ENCODE measurements at regions not wholly inside any gene's neighbourhood (a gene's known extent, or its start where the extent isn't known, plus 50 kb on each side); places are given as distances from the start of the nearest gene placed in this dataset.
"Not testable (repeated sequence)": the region's sequence is repeated elsewhere in the genome, so short reads cannot be mapped to it uniquely, and the experiment has no call there.

DNA sequence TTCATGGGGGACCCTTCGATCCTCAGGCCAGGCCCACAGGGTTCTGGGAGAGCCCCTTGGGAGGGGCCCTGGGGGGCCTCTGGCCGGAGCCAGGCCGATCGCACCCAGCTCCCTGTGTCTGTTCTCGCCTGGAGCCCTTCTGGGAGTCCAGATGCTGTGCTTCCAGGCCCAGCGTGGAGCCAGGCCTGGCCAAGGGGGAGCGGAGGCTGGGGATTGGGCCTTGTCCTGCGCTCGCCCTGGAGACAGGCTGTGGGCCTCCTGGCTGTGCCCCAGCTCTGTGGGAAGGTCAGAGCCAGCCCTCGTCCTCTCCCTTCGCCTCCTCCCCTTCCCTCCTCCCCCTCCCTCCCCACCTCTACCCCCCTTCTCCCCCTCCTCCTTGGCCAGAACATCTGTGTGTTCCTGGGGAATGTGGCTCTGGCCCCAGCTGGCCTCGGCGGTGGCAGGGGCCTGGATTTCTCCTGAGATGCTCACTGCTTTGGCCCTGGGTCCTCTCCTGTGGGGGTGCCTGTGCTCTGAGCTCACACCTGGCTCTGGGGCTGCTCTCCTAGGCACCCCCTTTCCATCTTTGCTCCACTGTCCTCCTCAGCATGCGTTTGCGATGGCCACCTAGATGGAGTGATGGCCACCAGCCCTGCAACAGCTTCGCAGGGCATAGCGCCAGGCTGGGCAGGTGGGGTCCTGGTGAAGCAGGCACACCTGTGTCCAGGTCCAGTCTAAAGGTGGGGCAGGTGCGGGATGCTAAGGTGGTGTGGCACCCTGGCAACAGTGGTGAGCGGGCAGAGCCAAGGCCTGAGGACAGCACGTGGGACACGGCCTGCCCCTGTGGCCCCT, 90.6 kb upstream of the CIBAR2 start:
- H3K4me3 ChIP-seq (replicated peaks in 1 of 3): no peak overlapping the region
- H3K36me3 ChIP-seq: no peaks in the 10 kb centered on the region
- DNase-seq: peak; percentile 64 to 66
- no peaks in the 10 kb centered on the region for H3K9me3 ChIP-seq
- intact Hi-C loops (cut with DNase I): no loop called here
- TF ChIP-seq POLR2A (IDR thresholded peaks at IDR 0.05): no peak
- TF ChIP-seq, protein P1, sequence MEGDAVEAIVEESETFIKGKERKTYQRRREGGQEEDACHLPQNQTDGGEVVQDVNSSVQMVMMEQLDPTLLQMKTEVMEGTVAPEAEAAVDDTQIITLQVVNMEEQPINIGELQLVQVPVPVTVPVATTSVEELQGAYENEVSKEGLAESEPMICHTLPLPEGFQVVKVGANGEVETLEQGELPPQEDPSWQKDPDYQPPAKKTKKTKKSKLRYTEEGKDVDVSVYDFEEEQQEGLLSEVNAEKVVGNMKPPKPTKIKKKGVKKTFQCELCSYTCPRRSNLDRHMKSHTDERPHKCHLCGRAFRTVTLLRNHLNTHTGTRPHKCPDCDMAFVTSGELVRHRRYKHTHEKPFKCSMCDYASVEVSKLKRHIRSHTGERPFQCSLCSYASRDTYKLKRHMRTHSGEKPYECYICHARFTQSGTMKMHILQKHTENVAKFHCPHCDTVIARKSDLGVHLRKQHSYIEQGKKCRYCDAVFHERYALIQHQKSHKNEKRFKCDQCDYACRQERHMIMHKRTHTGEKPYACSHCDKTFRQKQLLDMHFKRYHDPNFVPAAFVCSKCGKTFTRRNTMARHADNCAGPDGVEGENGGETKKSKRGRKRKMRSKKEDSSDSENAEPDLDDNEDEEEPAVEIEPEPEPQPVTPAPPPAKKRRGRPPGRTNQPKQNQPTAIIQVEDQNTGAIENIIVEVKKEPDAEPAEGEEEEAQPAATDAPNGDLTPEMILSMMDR (IDR thresholded peaks at IDR 0.05): no peak
- WGBS, 2 donors: 59 to 61% methylated on average over 16 of the region's 21 CpGs
- H3K27ac ChIP-seq: peak overlapping the region; percentile 26 to 62 (median 36)
- H3K4me1 ChIP-seq: peaks cover 18 to 42% of the 10 kb centered on the region in 2 donors
- H3K27me3 ChIP-seq: no peaks in the 10 kb centered on the region

DNA sequence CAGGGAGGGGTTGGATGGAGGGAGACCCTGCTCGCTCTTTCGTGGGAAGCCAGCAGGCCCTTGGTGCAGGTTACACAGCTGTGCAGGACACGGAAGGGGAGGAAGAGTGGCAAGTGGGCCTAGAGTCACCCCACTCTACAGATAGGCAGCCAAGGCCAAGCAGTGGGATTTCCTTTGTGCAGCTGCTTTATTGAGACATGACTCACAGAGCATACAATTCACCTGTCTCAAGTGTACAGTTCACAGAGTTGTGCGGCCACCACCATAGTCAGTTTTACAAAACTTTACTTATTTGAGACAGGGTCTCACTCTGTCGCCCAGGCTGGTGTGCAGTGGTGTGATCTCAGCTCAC, 91.2 kb upstream of the CIBAR2 start:
- TF ChIP-seq, protein P1 (IDR thresholded peaks at IDR 0.05): no peak
- no peak for TF ChIP-seq POLR2A (IDR thresholded peaks at IDR 0.05)
- no peaks in the 10 kb centered on the region for H3K27me3 ChIP-seq
- DNase-seq: no peak
- peaks cover 18 to 42% of the 10 kb centered on the region in 2 donors for H3K4me1 ChIP-seq
- no peaks in the 10 kb centered on the region for H3K36me3 ChIP-seq
- intact Hi-C loops (cut with DNase I): no loop called here
- WGBS, 2 donors: 94 to 98% methylated on average over 5 of the region's 5 CpGs
- H3K4me3 ChIP-seq (replicated peaks in 1 of 3): no peak overlapping the region
- no peaks in the 10 kb centered on the region for H3K9me3 ChIP-seq
- peak overlapping the region in 1 of 3 donors; percentile 36 for H3K27ac ChIP-seq

DNA sequence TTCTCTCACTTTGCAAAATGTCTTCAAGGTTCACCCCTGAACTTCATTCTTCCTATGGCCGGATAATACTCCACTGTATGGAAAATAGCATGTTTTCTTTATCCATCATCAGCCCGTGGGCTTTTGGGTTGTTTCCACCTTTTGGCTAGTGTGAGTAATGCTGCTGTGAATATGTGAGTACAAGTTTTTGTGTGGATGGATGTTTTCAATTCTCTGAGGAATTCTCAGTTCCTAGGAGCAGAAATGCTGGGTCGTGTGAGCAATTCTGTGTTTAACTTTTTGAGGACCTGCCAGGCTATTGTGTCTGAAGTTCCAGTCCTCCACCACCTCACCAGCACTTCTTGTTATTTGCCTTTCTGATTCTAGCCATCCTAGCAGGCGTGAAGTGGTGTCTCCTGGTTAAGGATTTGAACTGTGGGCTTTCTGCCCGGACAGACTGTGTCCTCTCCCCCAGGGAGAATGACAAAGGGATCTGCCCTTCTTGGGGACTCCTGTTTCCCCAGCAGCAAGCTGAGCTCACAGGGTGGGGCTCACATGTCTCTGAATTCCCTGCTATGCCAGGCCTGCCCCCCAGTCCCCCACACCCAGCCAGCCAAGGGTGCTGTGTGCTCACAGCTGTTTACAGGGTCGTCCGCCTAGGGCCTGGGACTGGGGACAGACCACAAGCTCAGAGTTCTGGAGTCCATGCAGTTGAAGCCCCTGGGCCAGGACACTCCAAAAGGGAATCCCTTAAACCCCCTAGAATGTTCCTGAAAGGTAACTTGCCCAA, 92.2 kb upstream of the CIBAR2 start:
- DNase-seq: no peak
- intact Hi-C loops (cut with DNase I): no loop called here
- TF ChIP-seq, protein P1 (IDR thresholded peaks at IDR 0.05): no peak
- TF ChIP-seq POLR2A (IDR thresholded peaks at IDR 0.05): no peak
- no peaks in the 10 kb centered on the region for H3K36me3 ChIP-seq
- H3K4me1 ChIP-seq: peaks cover 18 to 42% of the 10 kb centered on the region in 2 donors
- no peak overlapping the region for H3K27ac ChIP-seq
- WGBS, 2 donors: 89 to 91% methylated on average over 5 to 7 of the region's 7 CpGs
- H3K27me3 ChIP-seq: no peaks in the 10 kb centered on the region
- no peaks in the 10 kb centered on the region for H3K9me3 ChIP-seq
- H3K4me3 ChIP-seq (replicated peaks in 1 of 3): no peak overlapping the region

DNA sequence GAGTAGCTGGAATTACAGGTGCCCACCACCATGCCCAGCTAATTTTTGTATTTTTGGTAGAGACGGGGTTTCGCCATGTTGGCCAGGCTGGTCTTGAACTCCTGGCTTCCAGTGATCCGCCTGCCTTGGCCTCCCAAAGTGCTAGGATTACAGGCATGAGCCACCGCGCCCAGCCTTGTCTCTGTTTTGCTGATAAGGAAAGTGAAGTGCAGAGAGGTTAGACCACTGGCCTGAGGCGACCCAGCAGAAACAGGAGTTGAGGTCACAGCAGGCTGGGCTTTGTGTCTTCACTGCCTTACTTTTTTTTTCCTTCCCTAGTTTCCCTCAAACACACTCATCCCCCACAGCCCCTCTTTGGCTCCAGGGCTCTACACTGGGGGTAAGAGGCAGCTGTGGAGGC, 93.0 kb upstream of the CIBAR2 start:
- WGBS, 2 donors: 94 to 95% methylated on average over 6 of the region's 6 CpGs
- H3K36me3 ChIP-seq: not testable (repeated sequence)

DNA sequence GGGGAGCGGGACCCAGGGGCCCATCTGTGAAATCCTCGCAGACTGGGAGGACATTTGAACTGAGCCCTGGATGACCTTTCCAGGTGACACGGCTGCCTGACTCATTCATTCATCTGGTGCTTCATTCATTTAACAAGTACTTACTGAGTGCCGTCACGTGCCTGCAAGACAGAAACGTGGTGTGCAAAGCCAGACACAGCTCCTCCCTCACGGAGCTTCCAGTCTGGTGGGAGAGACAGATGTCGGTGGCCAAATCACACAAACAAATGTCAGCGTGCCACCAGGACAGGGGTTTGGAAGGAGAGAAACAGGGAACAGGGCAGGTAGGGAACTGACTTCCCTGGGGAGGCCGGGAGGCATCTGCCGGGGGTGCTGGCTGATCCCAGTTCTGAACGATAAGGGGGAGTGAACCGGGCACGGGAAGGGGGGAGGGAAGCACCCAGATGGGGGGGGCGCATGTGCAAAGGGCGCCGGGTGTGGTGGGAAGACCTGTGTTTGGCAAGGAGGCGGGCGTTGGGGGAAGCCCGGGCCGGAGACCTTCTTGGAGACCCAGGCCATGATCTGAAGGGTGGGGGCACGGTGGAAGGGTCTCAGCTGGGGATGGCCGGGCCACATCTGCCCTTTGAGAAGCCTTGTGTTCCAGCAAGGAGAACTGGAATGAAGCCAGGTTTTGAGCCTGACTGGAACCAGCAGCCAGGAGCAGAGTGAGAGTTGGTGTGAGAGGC, 93.6 kb upstream of the CIBAR2 start:
- 54 to 55% methylated on average over 23 of the region's 23 CpGs for WGBS, 2 donors
- H3K4me1 ChIP-seq: peaks cover 26 to 49% of the 10 kb centered on the region in 2 donors
- H3K27ac ChIP-seq: no peak overlapping the region
- no peak for DNase-seq
- H3K27me3 ChIP-seq: no peaks in the 10 kb centered on the region
- H3K9me3 ChIP-seq: no peaks in the 10 kb centered on the region
- H3K36me3 ChIP-seq: no peaks in the 10 kb centered on the region
- TF ChIP-seq, protein P1 (IDR thresholded peaks at IDR 0.05): no peak
- no peak for TF ChIP-seq POLR2A (IDR thresholded peaks at IDR 0.05)
- intact Hi-C loops (cut with DNase I): no loop called here
- no peak overlapping the region for H3K4me3 ChIP-seq (replicated peaks in 1 of 3)

More for the DNA sequence above, 93.0 kb upstream of the CIBAR2 start:
- H3K9me3 ChIP-seq; H3K27me3 ChIP-seq; H3K27ac ChIP-seq; H3K4me3 ChIP-seq (replicated peaks in 1 of 3); DNase-seq; intact Hi-C loops (cut with DNase I): not testable (repeated sequence)
- peaks cover 20 to 43% of the 10 kb centered on the region in 2 donors for H3K4me1 ChIP-seq

All from thyroid gland (tissue), 4 donors.